ENCODE measurements at regions not wholly inside any gene's neighbourhood (a gene's known extent, or its start where the extent isn't known, plus 50 kb on each side); places are given as distances from the start of the nearest gene placed in this dataset.

- TF ChIP-seq EZH2 (IDR thresholded peaks at IDR 0.05) (no peak), FOXP2 (optimal IDR thresholded peaks at IDR 0.05; ENCODE audit: control extremely low read depth, extremely low read length, insufficient read depth) (no peak)
Observed at GRCh38 chr3:28781053-28781452, 432.4 kb upstream of the AZI2 start.

Measured in SK-N-MC (cell line).